ENCODE measurements at regions not wholly inside any gene's neighbourhood (a gene's known extent, or its start where the extent isn't known, plus 50 kb on each side); places are given as distances from the start of the nearest gene placed in this dataset.

GRCh38 chr18:30811580-30811979 is 231.0 kb downstream of the DSC3 start:
- Histone ChIP-seq H4K20me1 (ENCODE audit: insufficient read depth) (no peaks in the 10 kb centered on the region), H3K27ac (no peak overlapping the region), H3K4me3 (IDR thresholded peaks at IDR 0.05; ENCODE audit: insufficient read depth, low read depth, low read length) (no peak overlapping the region), H3K4me1 (ENCODE audit: low read depth, poor library complexity, severe bottlenecking) (no peaks in the 10 kb centered on the region), H3K79me2 (ENCODE audit: insufficient read depth, low read depth) (no peaks in the 10 kb centered on the region), H3K36me3 (ENCODE audit: insufficient read depth) (no peaks in the 10 kb centered on the region), H3K27me3 (ENCODE audit: insufficient read depth, low read depth) (no peaks in the 10 kb centered on the region), H2AFZ (ENCODE audit: low read depth) (no peak overlapping the region), H3K9ac (no peak overlapping the region), H3K4me2 (no peak overlapping the region)
- TF ChIP-seq, protein P1, sequence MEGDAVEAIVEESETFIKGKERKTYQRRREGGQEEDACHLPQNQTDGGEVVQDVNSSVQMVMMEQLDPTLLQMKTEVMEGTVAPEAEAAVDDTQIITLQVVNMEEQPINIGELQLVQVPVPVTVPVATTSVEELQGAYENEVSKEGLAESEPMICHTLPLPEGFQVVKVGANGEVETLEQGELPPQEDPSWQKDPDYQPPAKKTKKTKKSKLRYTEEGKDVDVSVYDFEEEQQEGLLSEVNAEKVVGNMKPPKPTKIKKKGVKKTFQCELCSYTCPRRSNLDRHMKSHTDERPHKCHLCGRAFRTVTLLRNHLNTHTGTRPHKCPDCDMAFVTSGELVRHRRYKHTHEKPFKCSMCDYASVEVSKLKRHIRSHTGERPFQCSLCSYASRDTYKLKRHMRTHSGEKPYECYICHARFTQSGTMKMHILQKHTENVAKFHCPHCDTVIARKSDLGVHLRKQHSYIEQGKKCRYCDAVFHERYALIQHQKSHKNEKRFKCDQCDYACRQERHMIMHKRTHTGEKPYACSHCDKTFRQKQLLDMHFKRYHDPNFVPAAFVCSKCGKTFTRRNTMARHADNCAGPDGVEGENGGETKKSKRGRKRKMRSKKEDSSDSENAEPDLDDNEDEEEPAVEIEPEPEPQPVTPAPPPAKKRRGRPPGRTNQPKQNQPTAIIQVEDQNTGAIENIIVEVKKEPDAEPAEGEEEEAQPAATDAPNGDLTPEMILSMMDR (conservative IDR thresholded peaks at IDR 0.05; ENCODE audit: low read depth, low read length): no peak

DNA sequence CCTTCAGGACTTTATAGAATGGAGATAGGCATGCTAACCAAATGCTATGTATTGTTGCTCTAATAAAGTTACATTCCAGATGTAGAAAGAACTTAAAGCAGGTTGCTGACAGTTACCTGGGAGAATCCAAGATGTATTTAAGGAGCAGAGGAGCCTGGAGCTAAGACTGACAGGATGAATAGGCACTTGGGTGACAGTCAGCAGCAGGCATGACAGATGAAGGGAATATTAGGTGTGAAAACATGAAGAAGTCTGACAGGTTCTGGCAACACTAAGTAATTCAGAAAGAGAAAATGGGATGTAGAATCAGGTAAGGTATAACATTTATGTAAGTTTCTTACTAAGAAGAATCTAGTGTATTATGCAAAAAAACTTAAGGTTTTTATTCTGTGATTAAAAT is 232.0 kb downstream of the DSC3 start:
- no peak overlapping the region for H3K4me3 ChIP-seq (IDR thresholded peaks at IDR 0.05; ENCODE audit: insufficient read depth, low read depth, low read length)
- no peak overlapping the region for H2AFZ ChIP-seq (ENCODE audit: low read depth)
- H3K27ac ChIP-seq: no peak overlapping the region
- H3K4me2 ChIP-seq: no peak overlapping the region
- H3K27me3 ChIP-seq (ENCODE audit: insufficient read depth, low read depth): no peaks in the 10 kb centered on the region
- no peaks in the 10 kb centered on the region for H3K79me2 ChIP-seq (ENCODE audit: insufficient read depth, low read depth)
- TF ChIP-seq, protein P1 (conservative IDR thresholded peaks at IDR 0.05; ENCODE audit: low read depth, low read length): no peak
- no peaks in the 10 kb centered on the region for H3K36me3 ChIP-seq (ENCODE audit: insufficient read depth)
- no peaks in the 10 kb centered on the region for H4K20me1 ChIP-seq (ENCODE audit: insufficient read depth)
- no peak overlapping the region for H3K9ac ChIP-seq
- H3K4me1 ChIP-seq (ENCODE audit: low read depth, poor library complexity, severe bottlenecking): no peaks in the 10 kb centered on the region

GRCh38 chr18:30806823-30807222 is 235.7 kb downstream of the DSC3 start:
- no peaks in the 10 kb centered on the region for H3K4me1 ChIP-seq (ENCODE audit: low read depth, poor library complexity, severe bottlenecking)
- H3K36me3 ChIP-seq (ENCODE audit: insufficient read depth): no peaks in the 10 kb centered on the region
- H3K27ac ChIP-seq: no peak overlapping the region
- H3K4me3 ChIP-seq (IDR thresholded peaks at IDR 0.05; ENCODE audit: insufficient read depth, low read depth, low read length): no peak overlapping the region
- H3K27me3 ChIP-seq (ENCODE audit: insufficient read depth, low read depth): no peaks in the 10 kb centered on the region
- no peak overlapping the region for H3K9ac ChIP-seq
- no peaks in the 10 kb centered on the region for H4K20me1 ChIP-seq (ENCODE audit: insufficient read depth)
- no peak overlapping the region for H2AFZ ChIP-seq (ENCODE audit: low read depth)
- H3K79me2 ChIP-seq (ENCODE audit: insufficient read depth, low read depth): no peaks in the 10 kb centered on the region
- TF ChIP-seq, protein P1 (conservative IDR thresholded peaks at IDR 0.05; ENCODE audit: low read depth, low read length): no peak
- H3K4me2 ChIP-seq: no peak overlapping the region

- no peaks in the 10 kb centered on the region for H3K36me3 ChIP-seq (ENCODE audit: insufficient read depth)
- H3K79me2 ChIP-seq (ENCODE audit: insufficient read depth, low read depth): no peaks in the 10 kb centered on the region
- no peak overlapping the region for H3K4me3 ChIP-seq (IDR thresholded peaks at IDR 0.05; ENCODE audit: insufficient read depth, low read depth, low read length)
- no peaks in the 10 kb centered on the region for H3K4me1 ChIP-seq (ENCODE audit: low read depth, poor library complexity, severe bottlenecking)
- no peak overlapping the region for H2AFZ ChIP-seq (ENCODE audit: low read depth)
- no peak overlapping the region for H3K9ac ChIP-seq
- TF ChIP-seq, protein P1 (conservative IDR thresholded peaks at IDR 0.05; ENCODE audit: low read depth, low read length): no peak
- H3K4me2 ChIP-seq: no peak overlapping the region
- no peak overlapping the region for H3K27ac ChIP-seq
- no peaks in the 10 kb centered on the region for H4K20me1 ChIP-seq (ENCODE audit: insufficient read depth)
- no peaks in the 10 kb centered on the region for H3K27me3 ChIP-seq (ENCODE audit: insufficient read depth, low read depth)
Measured at GRCh38 chr18:30800800-30801199, 241.7 kb downstream of the DSC3 start.
